ENCODE measurements at regions not wholly inside any gene's neighbourhood (a gene's known extent, or its start where the extent isn't known, plus 50 kb on each side); places are given as distances from the start of the nearest gene placed in this dataset.

DNA sequence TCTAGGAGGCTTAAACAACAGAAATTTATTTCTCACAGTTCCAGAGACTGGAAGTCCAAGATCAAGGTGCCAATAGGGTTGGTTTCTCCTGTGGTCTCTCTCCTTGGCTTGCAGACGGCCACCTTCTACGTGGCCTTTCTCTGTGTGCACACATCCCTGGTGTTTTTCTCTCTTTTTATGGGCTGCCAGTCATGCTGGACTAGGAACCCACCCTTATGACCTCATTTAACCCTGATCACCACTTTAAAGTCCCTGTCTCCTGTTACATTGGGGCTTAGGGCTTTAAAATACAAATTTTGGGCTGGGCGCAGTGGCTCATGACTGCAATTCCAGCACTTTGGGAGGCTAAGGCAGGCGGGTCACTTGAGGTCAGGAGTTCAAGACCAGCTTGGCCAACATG is 157.1 kb downstream of the TLE1 start:
- DNase-seq (ENCODE audit: low spot score) = no peak
- TF ChIP-seq CTCF (IDR thresholded peaks at IDR 0.05; ENCODE audit: extremely low read depth, missing control alignments) = no peak

DNA sequence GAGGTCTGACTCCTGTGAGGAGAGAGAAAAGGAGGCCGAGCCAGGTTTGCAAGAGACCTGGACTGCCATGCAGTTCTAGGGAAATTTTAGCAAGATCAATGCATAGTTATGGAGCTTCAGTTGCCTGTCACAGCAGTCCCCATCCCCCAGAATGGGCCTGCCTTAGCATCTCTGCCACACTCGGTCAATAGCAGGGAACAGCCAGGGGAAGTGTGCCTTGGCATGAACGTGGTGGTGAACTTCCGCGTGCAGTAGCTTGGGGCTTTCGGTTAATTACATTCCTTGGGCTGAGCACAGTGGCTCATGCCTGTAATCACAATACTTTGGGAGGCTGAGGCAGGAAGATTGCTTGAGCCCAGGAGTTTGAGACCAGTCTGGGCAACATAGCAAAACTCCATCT is 157.8 kb downstream of the TLE1 start:
- no peak for TF ChIP-seq CTCF (IDR thresholded peaks at IDR 0.05; ENCODE audit: extremely low read depth, missing control alignments)
- no peak for DNase-seq (ENCODE audit: low spot score)

- DNase-seq (ENCODE audit: low spot score) = no peak
- TF ChIP-seq CTCF (IDR thresholded peaks at IDR 0.05; ENCODE audit: extremely low read depth, missing control alignments) = no peak
These were observed 158.5 kb downstream of the TLE1 start for GRCh38 chr9:81530846-81531245.

DNA sequence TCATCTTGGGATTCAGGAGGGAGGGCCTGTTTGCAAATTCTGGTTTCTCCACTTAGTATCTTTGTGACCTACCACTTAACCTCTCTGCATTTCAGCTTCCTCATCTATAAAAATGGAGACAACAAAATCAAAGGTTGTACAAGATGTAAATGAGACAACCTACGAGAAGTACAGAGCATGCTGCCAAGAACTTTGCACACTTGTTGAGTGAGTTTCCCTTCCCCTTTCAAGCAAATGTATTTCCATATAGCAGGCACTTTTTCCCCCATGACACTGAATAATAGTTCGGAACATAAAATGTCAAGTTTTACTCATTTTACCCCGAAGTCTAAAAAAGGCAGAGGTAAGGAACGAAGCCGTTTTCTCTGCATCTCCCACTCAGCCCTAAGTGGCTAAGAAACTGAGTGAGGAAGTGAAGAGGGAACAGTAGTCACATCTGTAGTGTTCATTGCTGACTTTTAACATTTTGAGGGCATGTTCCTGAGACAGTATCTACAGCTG is 159.0 kb downstream of the TLE1 start:
- TF ChIP-seq CTCF (IDR thresholded peaks at IDR 0.05; ENCODE audit: extremely low read depth, missing control alignments) = no peak
- no peak for DNase-seq (ENCODE audit: low spot score)

GRCh38 chr9:81529556-81530193 is 159.7 kb downstream of the TLE1 start:
- no peak for TF ChIP-seq CTCF (IDR thresholded peaks at IDR 0.05; ENCODE audit: extremely low read depth, missing control alignments)
- DNase-seq (ENCODE audit: low spot score) = no peak

- TF ChIP-seq CTCF (IDR thresholded peaks at IDR 0.05; ENCODE audit: extremely low read depth, missing control alignments) = no peak
- no peak for DNase-seq (ENCODE audit: low spot score)
These were observed 162.8 kb downstream of the TLE1 start for GRCh38 chr9:81526587-81526986.

DNA sequence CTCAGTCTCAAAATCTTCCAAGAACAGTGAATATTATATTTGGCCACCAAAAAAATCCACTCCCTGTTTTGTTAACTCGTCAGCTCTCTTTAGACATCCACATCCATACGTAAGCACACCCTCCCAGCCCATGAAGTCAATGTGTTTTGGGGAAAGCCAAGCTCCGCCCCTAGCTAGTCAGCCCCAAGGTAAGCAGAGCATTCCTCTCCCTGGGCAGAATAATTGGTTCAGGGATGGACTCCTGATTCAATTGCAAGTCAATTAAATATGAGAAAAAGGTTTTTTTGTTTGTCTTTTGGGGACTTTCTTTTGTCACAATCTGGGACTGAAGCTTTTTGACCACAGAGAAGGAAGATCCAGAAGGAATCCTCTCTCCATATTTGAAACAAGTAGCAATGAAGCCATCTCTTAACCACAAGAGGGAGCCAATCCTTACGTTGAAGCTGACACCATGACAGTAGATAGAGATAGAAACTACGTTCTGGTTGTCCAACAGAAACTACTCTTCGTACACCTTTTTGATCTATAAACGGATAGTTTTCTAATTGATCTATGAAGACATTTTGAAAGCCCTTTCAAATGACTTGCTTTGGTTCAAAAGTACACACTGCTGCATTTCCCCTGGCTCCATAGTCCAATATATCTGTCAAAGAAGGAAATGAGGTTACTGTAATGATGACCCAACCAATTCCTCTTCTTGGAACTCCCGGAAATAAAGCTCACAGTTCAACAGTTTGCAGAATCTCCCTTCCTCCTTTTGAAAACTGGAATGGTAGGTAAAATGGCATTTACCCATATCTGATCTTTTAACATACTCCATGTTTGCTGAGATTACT is 166.4 kb downstream of the TLE1 start:
- DNase-seq (ENCODE audit: low spot score) = no peak
- no peak for TF ChIP-seq CTCF (IDR thresholded peaks at IDR 0.05; ENCODE audit: extremely low read depth, missing control alignments)
